Large intestine (tissue), 3 donors: ENCODE measurements at regions not wholly inside any gene's neighbourhood (a gene's known extent, or its start where the extent isn't known, plus 50 kb on each side); places are given as distances from the start of the nearest gene placed in this dataset.

Source experiments
- DNase-seq, 2 donors: peaks; one replicate each; pipeline versions ENCODE4 v3.0.0 to v3.0.0-alpha.2; 2013
- H3K27ac ChIP-seq: one replicate; pipeline ENCODE4 v1.5.1; 2013; ENCODE audit warnings: low read length
- H3K27me3 ChIP-seq: 2 replicates; pipeline ENCODE4 v1.6.1; 2013; ENCODE audit warnings: low read length; ENCODE audit not compliant: control insufficient read depth, insufficient read depth
- H3K36me3 ChIP-seq: 2 replicates; pipeline ENCODE4 v1.6.1; 2013; ENCODE audit warnings: low read length; ENCODE audit not compliant: control insufficient read depth, insufficient read depth
- H3K4me1 ChIP-seq: one replicate; pipeline ENCODE4 v1.6.1; 2013; ENCODE audit warnings: low read length; ENCODE audit not compliant: control insufficient read depth, insufficient read depth
- H3K4me3 ChIP-seq: one replicate; pipeline ENCODE4 v1.5.1; 2013; ENCODE audit warnings: low read length
- H3K9me3 ChIP-seq: one replicate; pipeline ENCODE4 v1.6.1; 2013; ENCODE audit warnings: mild to moderate bottlenecking, low read depth, low read length, moderate library complexity; ENCODE audit not compliant: control insufficient read depth
- WGBS: methylation state at CpG from one replicate; pipeline ENCODE4 v1.1.5; 2013; ENCODE audit warnings: low lambda C conversion rate; ENCODE audit not compliant: insufficient coverage; 5-methylcytosine and 5-hydroxymethylcytosine counted together

- H3K4me1 ChIP-seq: peaks cover 21% of the 10 kb centered on the region
- DNase-seq: no peak
- H3K4me3 ChIP-seq: no peak overlapping the region
- H3K36me3 ChIP-seq: no peaks in the 10 kb centered on the region
- peaks cover 4% of the 10 kb centered on the region for H3K9me3 ChIP-seq
- H3K27ac ChIP-seq: no peak overlapping the region
- WGBS: 73% methylated on average over 5 of the region's 7 CpGs
- no peaks in the 10 kb centered on the region for H3K27me3 ChIP-seq
Observed at GRCh38 chr5:109989161-109989560, 299.4 kb downstream of the MAN2A1 start.

- no peaks in the 10 kb centered on the region for H3K27me3 ChIP-seq
- peaks cover 21% of the 10 kb centered on the region for H3K4me1 ChIP-seq
- H3K36me3 ChIP-seq: no peaks in the 10 kb centered on the region
- peak; percentile 76 to 92 for DNase-seq
- H3K9me3 ChIP-seq: no peaks in the 10 kb centered on the region
- H3K27ac ChIP-seq: peak overlapping the region; percentile 63
- 40% methylated on average over 1 of the region's 4 CpGs for WGBS
- no peak overlapping the region for H3K4me3 ChIP-seq
Observed at GRCh38 chr5:109989994-109990722, 300.4 kb downstream of the MAN2A1 start.

- H3K27ac ChIP-seq: peak overlapping the region; percentile 63
- no peaks in the 10 kb centered on the region for H3K36me3 ChIP-seq
- no peaks in the 10 kb centered on the region for H3K27me3 ChIP-seq
- 17% methylated on average over 1 of the region's 2 CpGs for whole genome bisulfite sequencing
- H3K9me3 ChIP-seq: no peaks in the 10 kb centered on the region
- peaks cover 21% of the 10 kb centered on the region for H3K4me1 ChIP-seq
- no peak overlapping the region for H3K4me3 ChIP-seq
- peak; percentile 19 to 74 for DNase-seq
Observed at GRCh38 chr5:109990723-109991359, 301.1 kb downstream of the MAN2A1 start.

- no peak overlapping the region for H3K27ac ChIP-seq
- no peaks in the 10 kb centered on the region for H3K9me3 ChIP-seq
- no peak for DNase-seq
- H3K4me3 ChIP-seq: no peak overlapping the region
- H3K36me3 ChIP-seq: no peaks in the 10 kb centered on the region
- 100% methylated on average over 3 of the region's 9 CpGs for WGBS
- H3K27me3 ChIP-seq: no peaks in the 10 kb centered on the region
- H3K4me1 ChIP-seq: peaks cover 21% of the 10 kb centered on the region
Observed at GRCh38 chr5:109992264-109992915, 302.7 kb downstream of the MAN2A1 start.

GRCh38 chr5:109994135-109994534 is 304.4 kb downstream of the MAN2A1 start:
- no peak overlapping the region for H3K4me3 ChIP-seq
- H3K27ac ChIP-seq: no peak overlapping the region
- no CpG with 5 or more reads among the region's 2 CpGs for WGBS
- H3K4me1 ChIP-seq: peaks cover 18% of the 10 kb centered on the region
- no peaks in the 10 kb centered on the region for H3K27me3 ChIP-seq
- H3K9me3 ChIP-seq: no peaks in the 10 kb centered on the region
- DNase-seq: no peak
- H3K36me3 ChIP-seq: no peaks in the 10 kb centered on the region

GRCh38 chr5:109996246-109996645 is 306.5 kb downstream of the MAN2A1 start:
- H3K4me1 ChIP-seq: peaks cover 7% of the 10 kb centered on the region
- no peak for DNase-seq
- no peak overlapping the region for H3K4me3 ChIP-seq
- H3K27me3 ChIP-seq: no peaks in the 10 kb centered on the region
- H3K27ac ChIP-seq: no peak overlapping the region
- WGBS: no CpG with 5 or more reads among the region's 2 CpGs
- no peaks in the 10 kb centered on the region for H3K36me3 ChIP-seq
- H3K9me3 ChIP-seq: no peaks in the 10 kb centered on the region

GRCh38 chr5:109997161-109997560 is 307.4 kb downstream of the MAN2A1 start:
- H3K4me3 ChIP-seq: no peak overlapping the region
- no peaks in the 10 kb centered on the region for H3K4me1 ChIP-seq
- DNase-seq: no peak
- no peak overlapping the region for H3K27ac ChIP-seq
- H3K9me3 ChIP-seq: no peaks in the 10 kb centered on the region
- WGBS: 73% methylated on average over 2 of the region's 3 CpGs
- no peaks in the 10 kb centered on the region for H3K36me3 ChIP-seq
- H3K27me3 ChIP-seq: no peaks in the 10 kb centered on the region

GRCh38 chr5:109998208-109998607 is 308.5 kb downstream of the MAN2A1 start:
- Histone ChIP-seq H3K4me3 (no peak overlapping the region), H3K27me3 (no peaks in the 10 kb centered on the region), H3K9me3 (no peaks in the 10 kb centered on the region), H3K36me3 (no peaks in the 10 kb centered on the region), H3K27ac (no peak overlapping the region), H3K4me1 (no peaks in the 10 kb centered on the region)
- no peak for DNase-seq

- 41% methylated on average over 2 of the region's 2 CpGs for WGBS
- Histone ChIP-seq H3K4me1 (no peaks in the 10 kb centered on the region), H3K27ac (no peak overlapping the region)
Observed at GRCh38 chr5:109998726-109999125, 309.0 kb downstream of the MAN2A1 start.

GRCh38 chr5:110001648-110002047 is 311.9 kb downstream of the MAN2A1 start:
- Histone ChIP-seq H3K9me3 (no peaks in the 10 kb centered on the region), H3K36me3 (no peaks in the 10 kb centered on the region), H3K4me1 (no peaks in the 10 kb centered on the region), H3K27ac (no peak overlapping the region), H3K27me3 (no peaks in the 10 kb centered on the region), H3K4me3 (no peak overlapping the region)
- no peak for DNase-seq
- WGBS: no CpG with 5 or more reads among the region's 1 CpG

More at GRCh38 chr5:109998726-109999125, 309.0 kb downstream of the MAN2A1 start:
- H3K27me3 ChIP-seq: no peaks in the 10 kb centered on the region
- DNase-seq: no peak
- no peaks in the 10 kb centered on the region for H3K36me3 ChIP-seq
- no peak overlapping the region for H3K4me3 ChIP-seq
- H3K9me3 ChIP-seq: no peaks in the 10 kb centered on the region
